Dedifferentiated amniotic fluid mesenchymal stem cell (primary cell): ENCODE measurements at regions not wholly inside any gene's neighbourhood (a gene's known extent, or its start where the extent isn't known, plus 50 kb on each side); places are given as distances from the start of the nearest gene placed in this dataset.
A peak's percentile ranks its signal among the peaks of the same experiment; 100 is the strongest.

Experiments used
- DNase-seq: peaks from one replicate; pipeline ENCODE4 v3.0.0-alpha.2; 2016; ENCODE audit errors: extremely low spot score

DNA sequence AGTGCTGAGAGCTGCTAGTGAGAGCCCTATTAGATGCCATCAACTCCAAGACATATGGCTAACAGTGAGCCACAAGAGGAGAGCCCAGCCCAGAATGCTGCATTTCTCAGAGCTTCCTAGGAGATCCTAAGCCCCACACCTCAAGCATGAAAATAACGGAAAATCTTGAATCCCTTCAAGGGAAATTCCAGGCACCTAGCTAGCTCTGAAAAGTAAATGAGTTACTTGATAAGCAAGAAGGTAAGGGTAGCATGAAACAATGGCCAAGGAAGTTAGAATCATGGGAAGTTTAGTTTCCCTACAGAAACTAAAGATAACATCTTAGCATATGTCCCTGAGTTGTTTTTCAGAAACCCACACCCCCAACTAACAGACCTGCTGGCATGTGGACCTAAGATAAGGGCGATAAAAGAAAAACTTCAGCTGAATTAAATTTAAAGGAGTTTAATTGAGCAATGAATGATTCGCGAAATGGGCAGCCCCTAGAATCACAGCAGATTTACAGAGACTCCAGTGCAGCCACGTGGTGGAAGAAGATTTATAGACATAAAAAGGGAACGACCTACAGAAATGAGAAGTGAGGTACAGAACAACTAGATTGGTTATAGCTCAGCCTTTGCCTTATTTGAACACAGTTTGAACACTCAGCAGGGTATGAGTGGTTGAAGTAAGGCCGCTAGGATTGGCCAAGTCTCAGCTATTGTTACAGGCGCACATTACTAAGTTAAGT lies 301.3 kb upstream of the DACH1 start:
- DNase-seq, result no peak

DNA sequence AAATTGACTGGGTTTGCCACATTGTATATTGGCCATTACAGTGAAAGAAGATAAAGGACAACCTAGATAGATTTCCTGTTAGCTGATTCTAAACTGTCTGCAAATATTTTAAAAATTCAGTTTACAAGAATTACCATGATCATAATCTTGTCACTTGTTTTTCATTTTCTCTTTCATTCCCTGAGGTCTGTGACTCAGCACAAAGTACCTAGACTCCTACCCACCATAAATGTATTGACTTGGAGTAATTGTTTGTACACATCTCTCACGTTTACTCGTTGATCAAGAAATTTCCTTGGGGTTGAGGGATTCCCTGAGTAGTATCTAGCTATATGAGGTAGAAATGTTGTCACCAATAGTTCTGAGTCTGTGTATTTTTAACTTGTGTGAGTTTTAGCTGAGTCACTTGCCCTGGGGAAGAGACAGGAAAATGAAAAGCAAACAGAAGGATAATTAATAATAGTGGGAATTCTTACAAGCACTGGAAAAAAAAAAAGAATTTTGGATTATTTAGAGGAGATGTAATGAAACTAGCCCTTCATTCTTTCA lies 299.2 kb upstream of the DACH1 start:
- no peak for DNase-seq

DNA sequence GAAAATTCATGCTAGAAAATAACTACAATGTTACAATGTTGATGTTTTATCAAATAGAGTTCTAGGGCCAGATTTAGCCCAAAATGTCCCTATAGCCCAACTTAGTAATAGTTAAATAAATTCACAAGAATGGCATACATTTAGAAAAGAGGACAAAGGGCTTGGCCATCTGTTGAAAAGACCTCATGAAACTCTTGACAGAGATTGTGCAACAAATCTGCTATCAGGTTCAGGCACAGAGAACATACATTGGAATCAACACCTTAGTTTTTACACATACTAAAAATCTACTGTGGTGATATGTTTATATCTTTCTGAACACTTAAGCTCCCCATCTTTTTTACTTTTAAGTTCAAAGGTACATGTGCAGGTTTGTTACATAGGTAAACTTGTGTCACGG lies 298.3 kb upstream of the DACH1 start:
- DNase-seq, result no peak

DNA sequence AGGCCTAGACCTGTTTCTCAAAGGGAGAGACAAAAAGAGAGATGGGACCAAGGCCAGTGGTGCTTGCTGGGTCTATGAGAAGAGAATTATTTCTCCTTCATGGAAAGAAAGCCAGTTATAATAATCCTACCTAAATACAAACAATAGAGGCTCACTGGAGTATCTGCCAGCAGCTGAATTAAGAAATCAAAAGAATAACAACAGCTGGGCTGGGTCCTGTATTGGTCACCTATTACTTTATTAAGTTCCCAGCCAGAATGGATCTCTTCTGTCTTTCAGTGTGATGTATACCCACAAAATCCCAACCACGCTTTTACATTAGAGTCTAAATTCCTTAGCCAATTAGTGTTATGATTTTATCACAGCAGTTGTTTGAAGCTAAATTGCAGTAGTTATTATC lies 297.8 kb upstream of the DACH1 start:
- no peak for DNase-seq

DNA sequence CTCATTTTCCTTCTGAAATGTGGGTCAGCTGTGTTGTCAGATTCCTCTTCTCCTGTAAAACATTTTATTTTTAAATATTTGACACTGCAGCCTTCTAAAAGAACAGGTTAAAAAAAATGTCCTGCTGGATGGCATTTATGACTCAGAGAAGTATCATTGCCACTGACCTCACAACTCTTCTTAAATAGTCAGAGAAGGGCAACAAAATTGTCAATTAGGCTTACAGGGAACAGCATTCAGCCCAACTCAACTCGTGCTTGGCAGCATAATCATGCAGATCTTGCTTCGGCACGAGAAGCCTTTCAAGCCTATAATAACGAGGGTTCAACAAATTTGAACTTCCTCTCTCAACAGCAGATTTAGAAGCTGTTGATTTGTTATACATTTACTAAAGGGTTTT lies 296.7 kb upstream of the DACH1 start:
- DNase-seq, result no peak

DNA sequence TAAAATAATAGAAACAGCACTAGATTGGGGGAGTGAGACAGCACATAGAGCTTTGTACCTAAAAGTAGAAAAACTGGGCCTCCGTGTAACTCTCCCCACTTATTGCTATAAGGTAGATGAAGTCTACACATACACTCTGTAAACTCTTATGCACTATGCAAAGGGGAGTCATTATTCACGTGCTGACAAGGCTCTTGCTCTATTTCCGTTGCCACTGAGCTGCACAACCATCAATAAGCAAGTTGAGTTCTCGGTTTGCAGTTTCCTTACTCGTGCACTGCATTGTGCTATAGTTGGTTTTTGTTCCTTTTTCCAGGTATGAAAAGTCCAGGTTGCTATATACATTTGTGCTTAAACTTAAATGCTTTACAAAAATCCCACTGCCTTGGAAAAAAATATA lies 294.0 kb upstream of the DACH1 start:
- no peak for DNase-seq

DNA sequence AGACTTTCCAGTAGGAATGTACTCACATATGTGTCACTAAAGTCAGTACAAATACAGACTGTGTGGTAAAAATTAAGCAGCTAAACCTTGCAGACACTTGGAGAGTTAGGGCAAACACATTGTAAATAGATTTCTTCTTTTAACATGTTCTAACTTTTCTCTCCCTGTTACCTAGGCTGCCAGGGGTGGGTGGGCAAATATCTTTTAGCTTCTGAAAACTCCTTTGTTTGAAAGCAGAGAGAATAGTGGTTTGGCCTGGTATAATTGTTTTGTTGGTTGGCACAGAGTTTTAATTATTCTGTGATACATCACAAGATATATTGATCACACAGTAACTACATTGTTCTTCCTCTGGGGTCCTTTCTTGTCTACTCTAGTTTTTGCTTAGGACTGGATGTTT lies 289.8 kb upstream of the DACH1 start:
- DNase-seq, result no peak

DNA sequence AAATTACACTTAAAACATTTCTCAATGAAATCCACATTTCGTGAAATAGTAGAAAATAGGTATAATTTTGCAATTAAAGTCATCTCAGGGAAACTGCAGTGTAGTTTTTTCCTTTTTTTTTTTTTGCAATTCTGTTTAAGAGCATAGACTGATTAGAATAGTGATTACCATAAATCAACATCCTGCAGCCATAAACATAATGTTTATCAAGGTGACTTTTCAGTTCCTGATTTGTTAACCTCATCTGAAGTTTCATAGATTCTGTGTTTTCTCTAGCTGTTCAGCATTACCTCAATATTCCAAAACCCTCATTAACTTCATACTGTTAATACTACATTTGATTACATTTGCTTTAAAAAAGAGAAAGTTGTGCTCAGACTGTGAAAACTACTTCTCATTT lies 286.3 kb upstream of the DACH1 start:
- no peak for DNase-seq

DNA sequence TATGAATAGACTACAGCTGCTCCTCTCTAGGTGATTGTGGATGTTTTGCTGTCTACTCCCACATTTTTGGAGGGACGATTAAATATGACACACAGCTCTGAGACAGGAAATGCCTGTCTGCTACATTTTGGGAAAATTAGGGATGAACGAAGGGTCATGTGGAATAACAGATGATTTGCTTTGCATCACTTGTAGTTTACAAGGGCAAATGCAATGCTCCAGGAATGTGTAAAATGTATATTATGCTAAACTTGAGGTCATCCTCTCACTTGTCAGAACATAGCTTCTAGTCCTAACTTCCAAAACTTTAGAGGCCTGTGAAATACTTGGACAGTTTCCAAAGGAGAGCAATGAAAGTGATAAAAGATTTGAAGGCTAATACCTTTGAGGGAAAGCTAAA lies 284.2 kb upstream of the DACH1 start:
- DNase-seq, result peak; percentile 48

DNA sequence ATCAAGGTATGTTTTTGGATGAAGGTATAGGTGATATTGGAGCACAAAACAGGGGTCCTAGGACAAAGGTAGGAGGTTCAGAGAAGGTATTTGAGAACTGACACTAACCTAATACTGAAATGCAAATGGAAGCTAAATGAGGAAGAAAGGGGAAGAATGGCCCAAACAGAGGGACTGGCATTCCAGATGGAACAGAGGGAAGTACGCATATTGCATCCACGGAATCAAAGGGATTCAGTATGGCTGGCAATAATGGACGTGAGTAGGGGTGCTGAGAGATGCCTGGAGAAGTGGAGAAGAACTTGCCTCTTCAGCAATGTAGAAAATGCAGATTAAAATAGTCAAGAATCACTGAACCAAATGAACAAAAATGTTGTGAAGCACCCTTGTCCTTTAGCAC lies 283.5 kb upstream of the DACH1 start:
- DNase-seq, result no peak

DNA sequence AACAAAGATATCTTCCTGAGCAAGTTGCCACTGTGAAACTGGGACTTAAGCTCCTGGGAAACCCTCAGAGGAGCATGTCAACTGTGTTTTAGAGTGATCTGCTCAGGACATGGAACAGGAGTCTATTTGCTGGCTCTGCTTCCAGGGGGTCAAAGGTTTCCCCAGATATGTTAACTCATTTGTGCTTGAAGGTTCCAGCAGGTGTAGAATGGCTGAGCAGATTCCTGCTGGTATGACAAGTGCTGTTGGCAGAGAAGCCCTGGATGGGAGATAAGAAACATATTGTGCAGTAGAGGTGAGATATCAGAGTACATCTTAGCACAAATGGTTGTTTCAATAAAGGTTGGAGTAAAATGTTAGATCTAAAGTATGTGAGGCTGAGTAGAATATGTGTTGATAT lies 282.7 kb upstream of the DACH1 start:
- DNase-seq, result no peak

DNA sequence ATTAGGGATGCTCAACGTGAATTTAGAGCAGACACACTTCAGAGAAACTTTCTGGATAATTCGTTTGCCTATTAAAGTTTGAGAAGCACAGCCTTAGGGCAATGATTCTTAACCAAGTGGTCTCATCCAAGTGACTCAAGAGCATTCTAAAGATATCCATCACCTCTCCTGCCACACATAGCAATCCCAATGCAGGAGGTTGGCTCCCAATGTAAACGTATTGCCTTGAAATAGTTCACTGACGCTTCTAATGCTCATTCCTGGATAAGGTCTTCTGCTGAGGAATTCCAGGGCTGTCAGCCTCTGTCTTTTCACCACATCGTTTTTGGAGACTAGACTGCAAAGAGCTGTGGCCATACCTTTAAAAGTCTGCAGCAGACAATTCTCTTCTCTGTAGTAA lies 279.8 kb upstream of the DACH1 start:
- no peak for DNase-seq

DNA sequence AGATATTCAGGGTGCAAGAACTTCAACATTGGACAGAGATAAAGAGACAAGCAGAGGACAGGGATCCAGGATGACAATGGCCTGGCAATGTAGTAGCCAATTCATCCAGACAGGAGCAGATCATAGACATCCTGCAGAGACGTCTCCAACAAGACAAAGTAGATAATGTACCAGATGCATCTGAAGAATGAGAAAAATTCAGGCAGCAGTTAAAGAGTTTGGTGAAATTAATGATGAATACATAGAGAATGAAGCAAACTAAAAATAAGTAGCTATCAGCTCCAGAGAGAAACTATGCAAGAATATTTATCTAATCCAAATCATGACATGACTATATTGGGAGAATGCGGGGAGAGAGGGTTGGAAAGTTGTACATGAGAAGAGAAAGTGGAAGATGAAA lies 278.4 kb upstream of the DACH1 start:
- no peak for DNase-seq

DNA sequence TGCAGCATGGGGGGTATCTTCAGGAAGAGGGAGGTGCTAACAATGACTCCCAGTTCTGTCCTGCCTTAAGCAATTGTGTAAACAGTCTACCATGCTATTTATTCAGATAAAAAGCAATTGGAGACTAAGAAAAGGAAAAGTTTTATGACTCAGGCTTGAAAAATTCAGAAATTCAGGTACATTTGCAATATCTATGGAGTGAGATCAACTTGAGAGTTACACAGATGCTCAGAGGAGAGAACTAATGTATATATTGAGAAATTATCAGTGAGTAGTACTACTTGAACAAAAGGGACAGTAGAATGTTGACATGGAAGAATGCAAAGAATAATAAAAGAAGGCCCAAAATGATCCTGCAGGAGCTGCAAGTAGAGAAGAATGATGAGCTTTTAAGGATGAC lies 277.6 kb upstream of the DACH1 start:
- DNase-seq, result no peak

DNA sequence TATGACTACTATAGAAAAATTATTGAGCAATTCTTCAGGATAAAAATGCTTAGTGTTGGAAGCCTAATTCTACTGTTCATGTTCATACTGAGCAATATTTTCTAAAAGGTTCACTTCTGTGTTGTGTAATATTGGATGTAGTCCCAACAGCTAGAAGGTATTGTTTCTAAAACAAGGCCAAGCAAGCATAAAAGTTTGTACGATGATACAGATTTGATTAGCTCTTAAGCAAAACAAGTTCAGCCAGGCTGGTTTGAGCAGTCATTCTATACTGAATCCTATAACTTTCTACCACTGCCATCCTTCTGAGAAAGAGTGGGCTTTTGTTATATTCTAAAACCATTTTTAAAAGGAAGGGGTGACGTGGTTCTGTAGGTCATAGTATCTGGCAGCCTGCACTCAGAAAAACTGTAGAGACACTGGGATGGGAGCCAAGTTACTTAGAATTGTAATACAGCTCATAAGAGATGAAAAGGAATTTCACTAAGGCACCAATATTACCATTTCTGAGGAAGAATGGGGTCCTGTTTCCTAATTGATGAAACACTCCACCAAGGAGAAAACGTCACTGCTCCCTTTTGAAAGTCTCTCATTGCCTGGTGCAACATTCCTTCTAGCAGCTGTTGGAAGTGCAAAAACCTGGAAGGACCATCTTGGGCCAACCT lies 275.0 kb upstream of the DACH1 start:
- DNase-seq, result no peak

DNA sequence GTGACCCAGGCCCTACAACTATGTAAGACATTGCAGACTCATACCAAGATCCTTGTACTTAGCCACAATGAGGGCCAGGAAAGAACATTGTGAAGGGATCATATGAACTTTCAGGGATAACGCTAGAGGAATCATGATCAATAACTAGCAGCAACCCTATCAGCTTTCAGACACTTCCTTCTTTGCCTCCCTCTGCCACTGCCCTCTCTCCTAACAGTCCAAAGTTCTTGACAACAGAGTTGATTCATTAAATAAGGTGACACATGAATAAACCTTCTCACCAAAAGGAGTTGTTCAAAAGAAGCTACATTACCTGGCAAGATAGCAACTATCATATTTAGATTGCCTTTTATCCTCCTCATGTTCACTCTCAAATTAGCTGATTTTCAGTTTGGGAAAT lies 272.2 kb upstream of the DACH1 start:
- no peak for DNase-seq

DNA sequence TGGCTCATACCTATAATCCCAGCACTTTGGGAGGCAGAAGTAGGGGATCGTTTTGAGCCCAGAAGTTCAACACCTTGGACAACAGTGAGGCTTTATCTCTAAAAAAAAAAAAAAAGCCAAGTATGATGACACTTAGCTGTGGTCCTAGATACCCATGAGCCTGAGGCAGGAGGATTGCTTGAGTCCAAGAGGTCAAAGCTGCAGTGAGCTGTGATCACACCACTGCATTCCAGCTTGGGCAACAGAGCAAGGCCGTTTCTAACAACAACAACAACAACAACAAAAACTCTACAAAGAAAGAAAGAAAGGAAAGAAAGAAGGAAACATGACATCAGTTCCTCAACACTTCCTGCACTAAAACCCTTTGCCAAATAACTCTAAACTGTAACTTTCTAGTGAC lies 265.1 kb upstream of the DACH1 start:
- DNase-seq, result no peak

DNA sequence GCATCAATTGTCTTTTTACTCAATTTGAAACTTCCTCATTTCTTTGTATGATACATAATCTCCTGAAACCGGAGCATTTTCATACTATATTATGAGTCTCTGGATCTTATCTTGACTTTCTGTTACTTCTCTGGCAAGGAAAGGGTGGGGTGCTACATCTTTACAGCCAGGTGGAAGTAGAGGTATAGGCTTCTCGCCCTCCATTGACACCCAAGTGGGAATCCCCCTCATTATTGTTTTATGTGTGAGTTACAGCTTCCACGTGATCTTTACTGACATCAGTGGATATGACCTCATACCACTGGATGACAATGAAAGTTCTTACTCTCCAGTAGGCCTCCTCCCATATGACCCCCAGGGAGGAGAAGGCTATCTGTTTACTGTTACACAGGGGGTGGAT lies 262.1 kb upstream of the DACH1 start:
- DNase-seq, result no peak

DNA sequence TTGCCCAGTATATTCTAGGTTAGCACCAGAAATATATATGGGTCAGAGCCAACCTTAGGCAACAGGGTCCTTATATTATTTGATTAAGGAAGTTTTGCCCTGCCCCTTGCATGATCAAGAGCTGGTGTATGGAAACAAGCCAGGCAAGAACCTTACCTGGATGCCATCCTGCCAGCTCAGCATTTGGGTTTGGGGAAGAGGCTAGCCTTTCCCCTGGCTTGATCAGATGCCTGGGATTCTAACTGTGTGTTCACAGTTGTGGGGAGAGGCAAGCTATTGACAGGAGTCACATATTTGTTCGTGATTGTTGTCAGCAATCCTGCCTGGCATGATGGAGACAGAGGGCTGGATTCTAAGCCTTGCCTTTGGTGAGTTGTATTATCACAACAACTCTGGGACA lies 260.0 kb upstream of the DACH1 start:
- no peak for DNase-seq

DNA sequence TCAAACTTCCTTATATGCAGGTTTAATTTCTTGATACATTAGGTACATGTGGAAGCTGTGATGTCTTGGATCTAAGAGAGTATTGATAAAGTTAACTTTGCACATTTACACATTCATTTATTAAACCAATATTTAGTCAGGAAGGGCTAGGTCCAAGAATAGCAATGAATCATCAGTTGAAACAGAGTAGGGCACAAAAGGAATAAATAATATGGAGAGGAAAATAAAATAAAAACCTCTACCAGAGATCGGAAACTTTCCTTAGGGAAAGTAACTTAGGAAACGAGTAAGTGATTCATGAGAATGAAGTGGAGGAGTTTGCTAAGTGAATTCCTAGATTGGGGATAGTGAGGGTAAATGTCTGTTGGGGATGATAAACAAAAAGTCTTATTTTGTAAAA lies 259.4 kb upstream of the DACH1 start:
- DNase-seq, result no peak

DNA sequence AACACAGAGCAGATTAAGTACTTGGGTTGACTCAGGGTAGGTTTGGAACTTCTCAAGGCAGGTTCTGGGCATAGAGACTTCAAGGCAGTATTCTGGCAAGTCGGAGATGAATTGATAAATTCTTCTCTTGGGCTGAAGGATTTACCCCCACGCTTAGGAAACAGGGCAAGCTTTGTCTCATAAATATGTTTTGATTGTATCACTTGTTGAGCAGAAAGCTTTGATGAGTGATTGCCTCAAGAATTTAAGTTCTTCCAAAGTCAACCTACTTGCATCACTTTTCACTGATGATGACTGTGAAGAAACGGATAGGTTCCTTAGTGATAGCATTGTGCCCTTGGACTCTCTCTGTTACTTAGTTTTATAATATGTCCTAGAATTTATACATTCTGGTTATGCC lies 258.6 kb upstream of the DACH1 start:
- no peak for DNase-seq

DNA sequence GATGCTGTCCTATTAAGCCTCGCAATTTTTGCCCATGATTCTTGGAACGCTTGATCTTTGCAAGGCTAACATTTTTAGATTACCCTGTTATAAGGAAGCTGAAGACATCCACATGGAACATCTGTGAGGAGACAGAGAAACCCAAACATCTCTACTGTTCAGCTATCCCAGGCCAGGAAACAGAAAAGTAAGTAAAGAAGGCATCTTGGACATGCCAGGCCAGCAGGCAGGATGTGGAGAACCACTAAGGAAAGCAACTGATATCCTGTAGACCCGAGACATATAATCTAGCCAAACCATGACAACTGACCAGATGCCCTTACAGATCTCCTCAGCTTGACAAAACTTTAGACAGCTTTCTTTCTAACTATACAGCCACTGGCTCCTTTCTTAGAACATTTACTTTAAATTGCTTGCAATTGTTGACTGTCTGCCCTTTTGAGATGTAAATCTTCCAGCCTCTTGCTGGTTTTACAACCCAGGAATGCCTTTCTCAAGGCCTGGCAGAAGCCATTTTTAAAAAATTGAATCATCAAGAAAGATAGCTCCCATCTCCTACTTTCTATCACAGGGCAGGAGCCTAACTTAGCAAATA lies 255.8 kb upstream of the DACH1 start:
- DNase-seq, result no peak

DNA sequence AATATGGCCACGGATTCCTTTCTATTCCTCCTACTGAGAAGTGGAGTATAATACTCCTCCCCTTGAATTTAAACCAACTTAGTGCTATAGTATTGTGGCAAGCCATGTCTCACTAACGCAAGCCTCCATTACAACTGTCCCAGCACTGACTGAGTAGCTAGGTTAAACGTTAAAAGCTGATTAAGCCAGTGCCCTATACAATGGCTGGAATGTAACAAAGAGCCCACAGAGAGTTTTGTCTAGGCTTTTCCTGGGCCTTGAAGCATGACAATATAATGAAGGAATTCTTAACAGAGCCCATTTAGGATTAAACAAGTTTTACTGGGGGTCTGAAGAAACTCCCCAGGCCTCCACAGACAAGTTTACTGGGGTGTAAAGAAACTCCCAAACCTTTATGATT lies 254.5 kb upstream of the DACH1 start:
- DNase-seq, result no peak
